Left lung (tissue), 4 donors: ENCODE measurements at regions not wholly inside any gene's neighbourhood (a gene's known extent, or its start where the extent isn't known, plus 50 kb on each side); places are given as distances from the start of the nearest gene placed in this dataset.
"Not testable (repeated sequence)": the region's sequence is repeated elsewhere in the genome, so short reads cannot be mapped to it uniquely, and the experiment has no call there.

ENCODE experiments used
- ATAC-seq: fragments of 200-7000 bp; cut with Tn5 transposase; one replicate; pipeline ENCODE4 v1.9.1; 2020; ENCODE audit warnings: moderate library complexity
- DNase-seq, 4 donors: peaks; one replicate each; pipeline ENCODE4 v3.0.0-alpha.2; 2013 to 2020
- H3K27ac ChIP-seq, 2 donors: fragments of 200-600 bp; sonication (generic) in 1 of 2; one replicate each; pipeline versions ENCODE4 v1.5.0 to v1.8.0; 2020 to 2021
- H3K27me3 ChIP-seq, 2 donors: fragments of 200-600 bp; sonication (generic) in 1 of 2; one replicate each; pipeline versions ENCODE4 v1.5.0 to v1.8.0; 2020 to 2021
- H3K36me3 ChIP-seq, 2 donors: fragments of 200-600 bp; sonication (generic) in 1 of 2; one replicate each; pipeline versions ENCODE4 v1.5.0 to v1.8.0; 2020 to 2021
- H3K4me1 ChIP-seq, 2 donors: fragments of 200-600 bp; one replicate each; pipeline ENCODE4 v1.8.0; 2021
- H3K4me3 ChIP-seq, 2 donors: fragments of 200-600 bp; sonication (generic) in 1 of 2; one replicate each; pipeline versions ENCODE4 v1.5.0 to v1.8.0; 2020 to 2021; ENCODE audit warnings: mild to moderate bottlenecking in 1 of 2
- H3K9me3 ChIP-seq, 2 donors: fragments of 200-600 bp; sonication (generic) in 1 of 2; one replicate each; pipeline versions ENCODE4 v1.5.0 to v1.8.0; 2020 to 2021
- intact Hi-C, 2 donors: fragments of 100-400 bp; cut with DNase I; formaldehyde crosslinking; loops; one replicate each; pipeline versions ENCODE4 v1.11.2 to v1.14.2; 2022
- TF ChIP-seq, protein P1 (sequence below), 2 donors: fragments of 200-600 bp; sonication (generic) in 1 of 2; IDR thresholded peaks; one replicate each; pipeline versions ENCODE4 v1.5.0 to v1.8.0; 2021; ENCODE audit warnings: antibody characterized with exemption in 2 of 2
- donor health status: DM: no; HTN: yes; CAD: no.
- donor health status: DM: no; HTN: no; CAD: no.

DNA sequence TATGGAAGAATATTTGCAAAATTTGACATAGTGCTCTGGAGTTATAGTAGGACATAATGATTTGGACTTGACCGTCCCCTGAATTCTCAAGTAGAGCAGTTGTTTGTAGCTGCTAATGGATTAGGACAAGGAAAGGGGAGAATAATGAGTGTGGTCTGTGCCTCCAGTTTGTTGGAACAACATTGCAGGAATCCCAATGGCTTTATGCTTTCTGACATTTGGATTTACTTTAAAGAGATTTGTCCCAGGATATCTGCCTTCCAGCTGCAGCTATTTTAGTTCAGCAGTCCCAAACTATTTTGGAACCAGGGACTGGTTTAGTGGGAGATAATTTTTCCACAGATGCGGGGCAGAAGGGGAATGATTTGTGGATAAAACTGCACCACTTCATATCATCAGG is 648.2 kb downstream of the SLCO4C1 start:
- Histone ChIP-seq H3K9me3 (no peaks in the 10 kb centered on the region), H3K4me3 (no peak overlapping the region)

DNA sequence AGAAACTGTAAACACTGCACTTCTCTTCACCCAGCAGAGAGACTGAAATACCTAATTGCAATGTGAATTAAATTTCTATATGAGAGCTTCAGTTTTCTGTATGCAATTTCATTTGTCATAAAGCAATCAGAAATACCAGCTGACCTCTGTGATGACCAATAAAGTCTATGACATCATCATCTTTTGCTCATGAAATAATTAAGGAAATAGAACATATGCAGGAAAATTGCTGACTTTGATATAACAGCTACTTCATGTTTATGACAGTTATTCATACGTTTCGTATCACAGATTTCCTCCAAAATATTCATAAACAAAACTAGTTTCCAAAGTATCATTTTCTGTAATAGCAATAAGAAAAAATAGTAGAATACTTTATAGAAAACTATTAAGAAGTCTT is 652.3 kb downstream of the SLCO4C1 start:
- TF ChIP-seq, protein P1, sequence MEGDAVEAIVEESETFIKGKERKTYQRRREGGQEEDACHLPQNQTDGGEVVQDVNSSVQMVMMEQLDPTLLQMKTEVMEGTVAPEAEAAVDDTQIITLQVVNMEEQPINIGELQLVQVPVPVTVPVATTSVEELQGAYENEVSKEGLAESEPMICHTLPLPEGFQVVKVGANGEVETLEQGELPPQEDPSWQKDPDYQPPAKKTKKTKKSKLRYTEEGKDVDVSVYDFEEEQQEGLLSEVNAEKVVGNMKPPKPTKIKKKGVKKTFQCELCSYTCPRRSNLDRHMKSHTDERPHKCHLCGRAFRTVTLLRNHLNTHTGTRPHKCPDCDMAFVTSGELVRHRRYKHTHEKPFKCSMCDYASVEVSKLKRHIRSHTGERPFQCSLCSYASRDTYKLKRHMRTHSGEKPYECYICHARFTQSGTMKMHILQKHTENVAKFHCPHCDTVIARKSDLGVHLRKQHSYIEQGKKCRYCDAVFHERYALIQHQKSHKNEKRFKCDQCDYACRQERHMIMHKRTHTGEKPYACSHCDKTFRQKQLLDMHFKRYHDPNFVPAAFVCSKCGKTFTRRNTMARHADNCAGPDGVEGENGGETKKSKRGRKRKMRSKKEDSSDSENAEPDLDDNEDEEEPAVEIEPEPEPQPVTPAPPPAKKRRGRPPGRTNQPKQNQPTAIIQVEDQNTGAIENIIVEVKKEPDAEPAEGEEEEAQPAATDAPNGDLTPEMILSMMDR (IDR thresholded peaks at IDR 0.05), result no peak
- H3K9me3 ChIP-seq, result no peaks in the 10 kb centered on the region
- no peaks in the 10 kb centered on the region for H3K4me1 ChIP-seq
- H3K27ac ChIP-seq, result no peak overlapping the region
- DNase-seq (peak in 2 of 4 donors; percentile 22 to 28), ATAC-seq (no peak)
- no peaks in the 10 kb centered on the region for H3K27me3 ChIP-seq
- intact Hi-C loops, result no loop called here
- H3K36me3 ChIP-seq, result no peaks in the 10 kb centered on the region
- no peak overlapping the region for H3K4me3 ChIP-seq

More for the DNA sequence above, 648.2 kb downstream of the SLCO4C1 start:
- TF ChIP-seq, protein P1 (IDR thresholded peaks at IDR 0.05), result no peak
- H3K27ac ChIP-seq, result no peak overlapping the region
- H3K4me1 ChIP-seq, result no peaks in the 10 kb centered on the region
- no peak for ATAC-seq
- H3K36me3 ChIP-seq, result no peaks in the 10 kb centered on the region
- intact Hi-C loops, result no loop called here
- DNase-seq, result peak in 1 of 4 donors; percentile 5
- H3K27me3 ChIP-seq, result no peaks in the 10 kb centered on the region

DNA sequence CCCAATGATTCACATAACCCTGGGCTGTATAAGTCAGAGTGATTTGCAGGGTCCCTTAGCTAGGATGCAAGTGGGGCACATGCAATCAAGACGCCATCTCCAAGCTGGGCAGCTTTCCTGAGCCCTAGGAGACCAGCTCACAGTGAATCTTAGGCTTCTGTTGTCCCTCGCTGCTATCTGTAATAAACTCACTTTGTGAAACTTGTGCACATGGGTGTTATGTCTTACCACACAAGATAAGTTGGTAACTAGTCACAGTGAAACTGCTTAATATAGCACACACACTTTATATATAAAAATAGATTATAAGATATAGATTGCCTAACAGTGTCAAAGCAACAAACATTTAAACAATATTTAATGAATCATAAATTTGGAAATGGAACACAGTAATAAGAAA is 658.5 kb downstream of the SLCO4C1 start:
- no peak overlapping the region for H3K4me3 ChIP-seq
- H3K9me3 ChIP-seq, result peaks cover 0 to under 1% of the 10 kb centered on the region in 2 donors
- H3K36me3 ChIP-seq, result no peaks in the 10 kb centered on the region
- TF ChIP-seq, protein P1 (IDR thresholded peaks at IDR 0.05), result no peak
- no peak for ATAC-seq
- intact Hi-C loops, result no loop called here
- no peak for DNase-seq
- no peak overlapping the region for H3K27ac ChIP-seq
- no peaks in the 10 kb centered on the region for H3K4me1 ChIP-seq
- no peaks in the 10 kb centered on the region for H3K27me3 ChIP-seq

DNA sequence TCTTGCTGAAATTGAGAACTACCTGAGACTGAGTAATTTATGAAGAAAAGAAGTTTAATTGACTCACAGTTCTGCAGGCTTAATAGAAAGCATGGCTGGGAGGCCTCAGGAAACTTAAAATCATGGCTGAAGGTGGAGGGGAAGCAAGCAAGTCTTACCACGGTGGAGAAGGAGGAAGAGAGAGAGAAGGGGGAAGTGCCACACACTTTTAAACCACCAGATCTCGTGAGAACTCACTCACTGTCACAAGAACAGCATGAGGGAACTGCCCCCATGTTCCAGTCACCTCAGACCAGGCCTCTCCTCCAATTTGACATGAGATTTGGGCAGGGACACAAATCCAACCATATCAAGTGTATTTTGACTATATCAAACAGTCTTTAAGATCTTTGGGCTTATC is 668.3 kb downstream of the SLCO4C1 start:
- ATAC-seq, H3K27ac ChIP-seq, H3K4me3 ChIP-seq, H3K36me3 ChIP-seq, H3K27me3 ChIP-seq, H3K4me1 ChIP-seq, intact Hi-C loops, DNase-seq, H3K9me3 ChIP-seq: not testable (repeated sequence)

DNA sequence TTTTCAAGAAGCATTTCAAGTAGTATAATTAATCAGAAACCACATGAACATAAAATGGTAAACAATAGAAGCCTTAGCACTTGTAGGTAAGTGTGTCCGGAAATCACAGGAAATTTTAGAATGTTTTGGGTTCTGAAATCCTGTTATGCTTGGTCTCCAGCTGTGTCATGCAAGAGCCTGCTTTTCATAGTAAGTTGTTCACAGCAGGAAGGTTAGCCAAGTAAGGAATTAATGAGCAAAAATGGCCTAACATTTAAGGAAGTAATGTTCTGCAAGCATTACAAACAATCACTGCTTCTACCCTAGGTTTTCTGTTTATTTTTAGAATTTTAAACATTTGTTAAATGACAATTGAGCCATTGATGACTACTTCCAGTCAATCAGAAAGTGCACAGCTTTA is 669.5 kb downstream of the SLCO4C1 start:
- TF ChIP-seq, protein P1 (IDR thresholded peaks at IDR 0.05), result no peak
- H3K4me1 ChIP-seq, result no peaks in the 10 kb centered on the region

DNA sequence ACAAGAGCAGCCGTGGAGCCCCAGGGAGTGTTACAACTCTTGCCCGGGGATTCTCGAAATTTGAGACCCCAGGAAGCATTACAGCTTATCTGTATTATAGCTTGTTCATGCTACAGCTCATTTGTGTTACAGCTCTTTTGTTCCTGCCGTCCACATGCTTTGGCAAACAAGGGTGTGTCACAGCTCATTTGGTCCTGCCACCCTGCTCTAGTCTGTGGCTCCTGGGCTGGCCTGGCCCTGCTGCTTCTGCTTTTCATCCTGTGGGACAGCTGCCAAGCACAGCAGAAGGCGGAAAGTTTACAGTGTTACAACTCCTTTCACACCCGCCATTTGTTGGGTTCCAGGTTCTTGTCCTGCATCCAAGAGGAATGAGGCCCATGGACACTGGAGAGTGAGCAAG is 685.0 kb downstream of the SLCO4C1 start:
- Histone ChIP-seq H3K9me3 (no peaks in the 10 kb centered on the region), H3K36me3 (no peaks in the 10 kb centered on the region), H3K4me1 (no peaks in the 10 kb centered on the region), H3K4me3 (no peak overlapping the region), H3K27me3 (no peaks in the 10 kb centered on the region), H3K27ac (no peak overlapping the region)
- TF ChIP-seq, protein P1 (IDR thresholded peaks at IDR 0.05), result no peak
- no peak for ATAC-seq
- intact Hi-C loops, result no loop called here
- DNase-seq, result no peak

More for the DNA sequence above, 669.5 kb downstream of the SLCO4C1 start:
- Histone ChIP-seq H3K4me3 (no peak overlapping the region), H3K27me3 (no peaks in the 10 kb centered on the region), H3K9me3 (peaks cover 0 to 3% of the 10 kb centered on the region in 2 donors), H3K27ac (no peak overlapping the region), H3K36me3 (no peaks in the 10 kb centered on the region)
- DNase-seq, result no peak
- intact Hi-C loops, result no loop called here
- no peak for ATAC-seq
